HCT116 (cell line): ENCODE measurements at regions not wholly inside any gene's neighbourhood (a gene's known extent, or its start where the extent isn't known, plus 50 kb on each side); places are given as distances from the start of the nearest gene placed in this dataset.

Source experiments
- ATAC-seq: fragments of 200-7000 bp; cut with Tn5 transposase; 2 replicates; pipeline ENCODE4 v1.9.1; 2020; ENCODE audit warnings: mild to moderate bottlenecking, moderate library complexity
- BruUV-seq: library from RNA; stranded (reverse); fragments of 400-500 nt; replicated peaks from 2 replicates; lab custom pipeline; 2021; lab: Mats Ljungman, UMichigan
- CTCF ChIA-PET: fragments of 300-600 bp; sonication (Branson Sonifier 250); formaldehyde crosslinking; loops from one replicate; lab custom pipeline; 2021; ENCODE audit warnings: antibody characterized with exemption; lab: Charles Lee
- POLR2A ChIA-PET: fragments of 300-600, 350-600 bp; sonication (Branson Sonifier 250); formaldehyde crosslinking; loops from one replicate; lab custom pipeline; 2021; ENCODE audit warnings: antibody characterized with exemption; lab: Charles Lee
- RAD21 ChIA-PET, 2 experiments: fragments of 300-600 bp; sonication (Branson Sonifier 250); formaldehyde crosslinking; loops; one replicate each; lab custom pipeline; 2023; ENCODE audit warnings: low total read pairs in 2 of 2; ENCODE audit not compliant: uncharacterized antibody in 2 of 2, unreplicated experiment in 2 of 2, low non-redundant PET in 1 of 2; lab: Charles Lee
- DNase-seq: peaks from one replicate; pipeline ENCODE4 v3.0.0-alpha.2; 2010; ENCODE audit warnings: low read depth, low spot score
- H2AFZ ChIP-seq: fragments of 200-600 bp; shearing (Covaris generic), sonication (generic); 2 replicates; pipeline ENCODE4 v1.6.1; 2017; ENCODE audit warnings: low read depth, mixed run types, mixed read lengths, antibody characterized with exemption, low read length; ENCODE audit not compliant: poor library complexity, severe bottlenecking
- H3K27ac ChIP-seq: 2 replicates; pipeline ENCODE4 v1.5.1; 2012; ENCODE audit warnings: low read depth, low read length
- H3K27me3 ChIP-seq: fragments of 200-600 bp; sonication (generic); 2 replicates; pipeline ENCODE4 v1.6.1; 2016; ENCODE audit warnings: mixed run types, low read length, mixed read lengths; ENCODE audit not compliant: insufficient read depth
- H3K36me3 ChIP-seq, 2 experiments: fragments of 200-500 bp in 1 of 2; fragments of 200-600 bp in 1 of 2; sonication (Bioruptor generic) in 1 of 2; sonication (generic) in 1 of 2; 2 replicates each; pipeline versions ENCODE4 v1.5.1 to v1.6.1; 2014 to 2016; ENCODE audit warnings: low read length in 2 of 2, inconsistent platforms in 1 of 2, mixed read lengths in 1 of 2, mixed run types in 1 of 2; ENCODE audit not compliant: insufficient read depth in 2 of 2, control insufficient read depth in 1 of 2
- H3K4me1 ChIP-seq, 2 experiments: fragments of 200-600 bp in 1 of 2; sonication (generic) in 1 of 2; 2 replicates each; pipeline versions ENCODE4 v1.5.1 to v1.6.1; 2012 to 2017; ENCODE audit warnings: low read length in 2 of 2, inconsistent platforms in 1 of 2, mild to moderate bottlenecking in 1 of 2, mixed read lengths in 1 of 2, mixed run types in 1 of 2, moderate library complexity in 1 of 2; ENCODE audit not compliant: insufficient read depth in 2 of 2, control insufficient read depth in 1 of 2
- H3K4me2 ChIP-seq: fragments of 200-600 bp; sonication (generic); 2 replicates; pipeline ENCODE4 v1.6.1; 2017; ENCODE audit warnings: mixed run types, low read length, mixed read lengths
- H3K4me3 ChIP-seq, 2 experiments: fragments of 200-600 bp in 1 of 2; sonication (generic) in 1 of 2; replicated peaks in 1 of 2; 2 replicates each; pipeline ENCODE4 v1.5.1; 2011 to 2016; ENCODE audit warnings: low read length in 2 of 2, control low read depth in 1 of 2, low read depth in 1 of 2, mild to moderate bottlenecking in 1 of 2, mixed read lengths in 1 of 2, mixed run types in 1 of 2
- H3K79me2 ChIP-seq: fragments of 200-600 bp; sonication (generic); 2 replicates; pipeline ENCODE4 v1.6.1; 2017; ENCODE audit warnings: mild to moderate bottlenecking, mixed run types, low read length, moderate library complexity, mixed read lengths; ENCODE audit not compliant: insufficient read depth
- H3K9ac ChIP-seq: fragments of 200-600 bp; sonication (generic); 2 replicates; pipeline ENCODE4 v1.6.1; 2016; ENCODE audit warnings: low read length, mixed read lengths
- H3K9me2 ChIP-seq: fragments of 200-600 bp; sonication (generic), shearing (Covaris generic); 2 replicates; pipeline ENCODE4 v1.6.1; 2017; ENCODE audit warnings: mixed run types, mild to moderate bottlenecking, moderate library complexity; ENCODE audit not compliant: insufficient read depth
- H3K9me3 ChIP-seq, 2 experiments: fragments of 200-500 bp in 1 of 2; fragments of 200-600 bp in 1 of 2; sonication (Bioruptor generic) in 1 of 2; sonication (generic) in 1 of 2; 2 replicates each; pipeline ENCODE4 v1.6.1; 2014 to 2017; ENCODE audit warnings: low read length in 2 of 2, mixed read lengths in 2 of 2, inconsistent platforms in 1 of 2, low read depth in 1 of 2, mild to moderate bottlenecking in 1 of 2, mixed run types in 1 of 2, moderate library complexity in 1 of 2; ENCODE audit not compliant: control insufficient read depth in 1 of 2, insufficient read depth in 1 of 2
- H4K20me1 ChIP-seq: fragments of 200-600 bp; sonication (generic), shearing (Covaris generic); 2 replicates; pipeline ENCODE4 v1.6.1; 2017; ENCODE audit warnings: mixed run types, mild to moderate bottlenecking, moderate library complexity; ENCODE audit not compliant: insufficient read depth
- CBX3 ChIP-seq: IDR thresholded peaks from 2 replicates; pipeline ENCODE4 v1.6.1; 2012; ENCODE audit warnings: low read depth
- CEBPB ChIP-seq: IDR thresholded peaks from 2 replicates; pipeline ENCODE4 v1.6.1; 2012; ENCODE audit warnings: low read depth
- CTCF ChIP-seq, 3 experiments: fragments of 200-600 bp in 1 of 3; sonication (generic) in 1 of 3; IDR thresholded peaks in 2 of 3; conservative IDR thresholded peaks in 1 of 3; 2 replicates each; pipeline ENCODE4 v1.5.1; 2012 to 2017; ENCODE audit warnings: low read depth in 2 of 3, low read length in 2 of 3, antibody characterized with exemption in 1 of 3, borderline replicate concordance in 1 of 3, control low read depth in 1 of 3, mild to moderate bottlenecking in 1 of 3, mixed read lengths in 1 of 3, mixed run types in 1 of 3, moderate library complexity in 1 of 3; ENCODE audit not compliant: insufficient read depth in 1 of 3
- EGR1 ChIP-seq: IDR thresholded peaks from 2 replicates; pipeline ENCODE4 v1.6.1; 2012; ENCODE audit warnings: low read depth
- ELF1 ChIP-seq: IDR thresholded peaks from 2 replicates; pipeline ENCODE4 v1.6.1; 2012; ENCODE audit warnings: low read depth, borderline replicate concordance
- EZH2 ChIP-seq: fragments of 200-600 bp; sonication (generic); IDR thresholded peaks from 2 replicates; pipeline ENCODE4 v1.6.1; 2017; ENCODE audit warnings: antibody characterized with exemption, mixed run types
- FOSL1 ChIP-seq: IDR thresholded peaks from 2 replicates; pipeline ENCODE4 v1.6.1; 2012; ENCODE audit warnings: low read depth
- MAX ChIP-seq: IDR thresholded peaks from 2 replicates; pipeline ENCODE4 v1.6.1; 2012
- POLR2A ChIP-seq: IDR thresholded peaks from 2 replicates; pipeline ENCODE4 v1.7.0; 2011; ENCODE audit warnings: borderline replicate concordance; ENCODE audit not compliant: insufficient read depth, insufficient read length; ENCODE audit errors: extremely low read depth
- RAD21 ChIP-seq: IDR thresholded peaks from 2 replicates; pipeline ENCODE4 v1.6.1; 2012; ENCODE audit warnings: low read depth, mild to moderate bottlenecking
- REST ChIP-seq: IDR thresholded peaks from 2 replicates; pipeline ENCODE4 v1.6.1; 2012; ENCODE audit warnings: low read depth
- SIN3A ChIP-seq: IDR thresholded peaks from 2 replicates; pipeline ENCODE4 v1.6.1; 2012; ENCODE audit warnings: low read depth
- SRF ChIP-seq: IDR thresholded peaks from 2 replicates; pipeline ENCODE4 v1.6.1; 2012; ENCODE audit warnings: low read depth
- TCF7L2 ChIP-seq: IDR thresholded peaks from 2 replicates; pipeline ENCODE4 v1.7.0; 2011; ENCODE audit warnings: borderline replicate concordance, inconsistent platforms; ENCODE audit not compliant: insufficient read depth, insufficient read length; ENCODE audit errors: extremely low read depth
- YY1 ChIP-seq: IDR thresholded peaks from 2 replicates; pipeline ENCODE4 v1.6.1; 2011; ENCODE audit warnings: low read length, low read depth, moderate library complexity, mild to moderate bottlenecking; ENCODE audit not compliant: insufficient replicate concordance; ENCODE audit errors: extremely low read depth
- ZBTB33 ChIP-seq: IDR thresholded peaks from 2 replicates; pipeline ENCODE4 v1.6.1; 2011; ENCODE audit warnings: mild to moderate bottlenecking, low read length, moderate library complexity; ENCODE audit not compliant: insufficient replicate concordance; ENCODE audit errors: extremely low read depth
- ZFX ChIP-seq: fragments of 450-650 bp; IDR thresholded peaks from 2 replicates; pipeline ENCODE4 v1.6.1; 2017
- ZNF274 ChIP-seq: fragments of 200-500 bp; sonication (Bioruptor generic); IDR thresholded peaks from 2 replicates; pipeline ENCODE4 v1.6.1; 2014; ENCODE audit warnings: mild to moderate bottlenecking, low read depth, low read length, inconsistent platforms
- intact Hi-C: fragments of 100-400 bp; cut with micrococcal nuclease; formaldehyde crosslinking; loops from 2 replicates; pipeline ENCODE4 v1.10.0; 2022

GRCh38 chr3:24589931-24590880, 95.6 kb upstream of the THRB start:
- no peak overlapping the region for H3K4me2 ChIP-seq

More at GRCh38 chr3:24589931-24590880, 95.6 kb upstream of the THRB start:
- Histone ChIP-seq H3K27ac (no peak overlapping the region), H3K9ac (no peak overlapping the region), H3K9me3 (no peaks in the 10 kb centered on the region), H3K4me3 (no peak overlapping the region), H3K4me1 (peaks cover 0 to 12% of the 10 kb centered on the region in 2 experiments; a peak in 2 of 4 replicates), H3K79me2 (no peaks in the 10 kb centered on the region), H3K9me2 (no peaks in the 10 kb centered on the region), H3K27me3 (no peaks in the 10 kb centered on the region; the same call in 1 of the 2 replicates), H2AFZ (no peak overlapping the region), H3K36me3 (no peaks in the 10 kb centered on the region), H4K20me1 (no peaks in the 10 kb centered on the region)
- ATAC-seq (no peak), DNase-seq (no peak)
- no TSS peak for BruUV-seq
- no peak for TF ChIP-seq CTCF (IDR thresholded peaks at IDR 0.05 in 2 of 3, conservative IDR thresholded peaks at IDR 0.05 in 1 of 3; ENCODE audit: borderline replicate concordance in 1 of 3, insufficient read depth in 1 of 3, low read depth in 2 of 3, low read length in 2 of 3)
- TF ChIP-seq ZFX = no peak
- no peak for TF ChIP-seq ELF1
- TF ChIP-seq SRF = no peak
- TF ChIP-seq SIN3A = no peak
- no peak for TF ChIP-seq CEBPB
- no peak for TF ChIP-seq EGR1
- TF ChIP-seq REST = no peak
- no peak for TF ChIP-seq EZH2
- no peak for TF ChIP-seq CBX3
- TF ChIP-seq MAX = no peak
- no peak for TF ChIP-seq YY1
- TF ChIP-seq ZNF274 = no peak
- TF ChIP-seq FOSL1 = no peak
- TF ChIP-seq TCF7L2 = no peak
- no peak for TF ChIP-seq POLR2A
- TF ChIP-seq ZBTB33 = no peak
- TF ChIP-seq RAD21 = no peak
- intact Hi-C loops = no loop called here
- ChIA-PET RAD21 (no interaction called here), POLR2A (no interaction called here), CTCF (no interaction called here)
